ENCODE measurements at regions not wholly inside any gene's neighbourhood (a gene's known extent, or its start where the extent isn't known, plus 50 kb on each side); places are given as distances from the start of the nearest gene placed in this dataset.

GRCh38 chr3:69531576-69532546, 146.0 kb upstream of the FRMD4B start:
- Mint-ChIP-seq H3K4me3 (no peak overlapping the region), H3K27ac (no peak overlapping the region), H3K9me3 (peaks cover 0 to 4% (median 0%) of the 10 kb centered on the region in 7 donors), H3K27me3 (peaks cover 0 to 8% (median 4%) of the 10 kb centered on the region in 3 donors), H3K36me3 (no peaks in the 10 kb centered on the region), H3K4me1 (no peaks in the 10 kb centered on the region)
- ATAC-seq (ENCODE audit: low read depth in 2 of 2) (no peak), DNase-seq (no peak)

DNA sequence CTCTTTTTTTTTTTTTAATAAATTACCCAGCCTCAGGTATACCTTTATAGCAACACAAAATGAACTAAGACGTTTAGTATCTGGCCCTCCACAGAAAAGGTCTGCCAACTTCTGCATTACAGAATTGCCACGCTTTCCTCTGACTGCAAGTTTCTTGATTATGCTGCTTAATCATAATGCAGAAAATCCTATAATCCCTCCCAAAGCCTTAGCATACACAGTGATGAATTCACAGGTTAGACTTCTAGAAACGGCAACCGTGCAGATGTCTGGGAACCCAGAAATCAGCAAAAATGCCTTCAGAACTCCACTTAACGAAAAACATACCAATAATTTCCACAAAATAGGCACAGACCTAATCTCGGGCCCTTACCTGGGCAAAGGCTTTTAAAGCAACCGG, 144.7 kb upstream of the FRMD4B start:
- Mint-ChIP-seq H3K9me3 (peaks cover 0 to 4% (median 0%) of the 10 kb centered on the region in 7 donors), H3K4me3 (no peak overlapping the region), H3K36me3 (no peaks in the 10 kb centered on the region), H3K27me3 (peaks cover 0 to 8% (median 4%) of the 10 kb centered on the region in 3 donors), H3K27ac (no peak overlapping the region), H3K4me1 (no peaks in the 10 kb centered on the region)
- DNase-seq (no peak), ATAC-seq (ENCODE audit: low read depth in 2 of 2) (no peak)

GRCh38 chr3:69527498-69527897, 141.6 kb upstream of the FRMD4B start:
- DNase-seq, result no peak
- no peak overlapping the region for H3K4me3 Mint-ChIP-seq
- H3K27me3 Mint-ChIP-seq, result peaks cover 0 to 8% (median 4%) of the 10 kb centered on the region in 3 donors
- no peaks in the 10 kb centered on the region for H3K4me1 Mint-ChIP-seq
- peaks cover 0 to 11% (median 2%) of the 10 kb centered on the region in 7 donors for H3K9me3 Mint-ChIP-seq
- ATAC-seq (ENCODE audit: low read depth in 2 of 2), result no peak
- H3K27ac Mint-ChIP-seq, result no peak overlapping the region
- no peaks in the 10 kb centered on the region for H3K36me3 Mint-ChIP-seq

DNA sequence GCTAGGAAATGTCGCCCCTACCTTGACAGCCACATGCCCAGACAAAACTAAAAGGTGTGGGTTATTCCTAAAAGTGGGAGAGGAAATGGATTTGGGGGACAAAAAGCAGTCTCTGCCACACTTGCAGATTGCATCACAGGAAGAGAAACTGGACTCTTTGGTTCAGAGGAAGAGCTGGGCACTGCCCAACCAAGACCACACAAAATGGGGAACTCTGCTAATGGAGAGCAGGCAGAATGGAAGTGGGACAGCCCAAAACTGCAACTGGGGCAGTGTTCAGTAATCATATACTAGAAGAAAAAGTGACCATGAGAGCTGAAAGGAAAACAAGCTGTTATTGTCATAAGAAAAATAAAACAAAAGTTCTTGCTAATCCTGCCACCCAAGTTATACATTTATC, 138.9 kb upstream of the FRMD4B start:
- DNase-seq, result no peak

DNA sequence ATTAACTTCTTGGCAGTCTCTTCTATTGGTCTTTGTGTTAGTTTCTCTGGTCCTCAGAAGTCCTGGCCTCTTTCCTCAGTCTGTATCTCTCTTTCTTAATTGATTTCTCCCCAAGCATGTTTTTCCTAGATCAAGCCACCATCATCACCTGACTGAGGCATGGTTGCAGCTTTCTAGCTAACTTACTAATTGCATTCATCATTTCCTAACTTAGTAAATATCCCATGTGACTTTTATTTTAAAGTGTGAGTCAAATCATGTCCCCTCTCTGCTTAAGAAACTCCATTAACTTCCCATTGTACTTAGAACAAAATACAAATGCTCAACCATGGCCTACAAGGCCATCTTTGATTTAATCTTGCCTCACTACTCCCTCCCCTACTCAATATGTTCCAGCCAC, 135.4 kb upstream of the FRMD4B start:
- no peaks in the 10 kb centered on the region for H3K4me1 Mint-ChIP-seq

More for the DNA sequence above, 138.9 kb upstream of the FRMD4B start:
- no peaks in the 10 kb centered on the region for H3K4me1 Mint-ChIP-seq
- H3K27ac Mint-ChIP-seq, result no peak overlapping the region
- H3K36me3 Mint-ChIP-seq, result no peaks in the 10 kb centered on the region
- no peak for ATAC-seq (ENCODE audit: low read depth in 2 of 2)
- no peak overlapping the region for H3K4me3 Mint-ChIP-seq
- H3K9me3 Mint-ChIP-seq, result peaks cover 0 to 11% (median 2%) of the 10 kb centered on the region in 7 donors
- peaks cover 4 to 8% (median 5%) of the 10 kb centered on the region in 3 donors for H3K27me3 Mint-ChIP-seq

GRCh38 chr3:69511361-69511760, 125.5 kb upstream of the FRMD4B start:
- Mint-ChIP-seq H3K27ac (no peak overlapping the region), H3K36me3 (no peaks in the 10 kb centered on the region), H3K4me1 (no peaks in the 10 kb centered on the region), H3K4me3 (no peak overlapping the region), H3K9me3 (peaks cover 4 to 16% (median 6%) of the 10 kb centered on the region in 7 donors), H3K27me3 (peaks cover 0 to 9% (median 0%) of the 10 kb centered on the region in 3 donors)
- ATAC-seq (ENCODE audit: low read depth in 2 of 2) (no peak), DNase-seq (no peak)

More for the DNA sequence above, 135.4 kb upstream of the FRMD4B start:
- Mint-ChIP-seq H3K27ac (no peak overlapping the region), H3K27me3 (peaks cover 0 to 9% (median 5%) of the 10 kb centered on the region in 3 donors), H3K36me3 (no peaks in the 10 kb centered on the region), H3K4me3 (no peak overlapping the region), H3K9me3 (peaks cover 0 to 11% (median 0%) of the 10 kb centered on the region in 7 donors)
- ATAC-seq (ENCODE audit: low read depth in 2 of 2), result no peak
- DNase-seq, result no peak

GRCh38 chr3:69510481-69511030, 124.7 kb upstream of the FRMD4B start:
- Mint-ChIP-seq H3K4me3 (no peak overlapping the region), H3K9me3 (peaks cover 4 to 16% (median 6%) of the 10 kb centered on the region in 7 donors), H3K27me3 (peaks cover 0 to 9% (median 0%) of the 10 kb centered on the region in 3 donors), H3K27ac (no peak overlapping the region), H3K4me1 (no peaks in the 10 kb centered on the region), H3K36me3 (no peaks in the 10 kb centered on the region)
- ATAC-seq (ENCODE audit: low read depth in 2 of 2) (no peak), DNase-seq (no peak)

DNA sequence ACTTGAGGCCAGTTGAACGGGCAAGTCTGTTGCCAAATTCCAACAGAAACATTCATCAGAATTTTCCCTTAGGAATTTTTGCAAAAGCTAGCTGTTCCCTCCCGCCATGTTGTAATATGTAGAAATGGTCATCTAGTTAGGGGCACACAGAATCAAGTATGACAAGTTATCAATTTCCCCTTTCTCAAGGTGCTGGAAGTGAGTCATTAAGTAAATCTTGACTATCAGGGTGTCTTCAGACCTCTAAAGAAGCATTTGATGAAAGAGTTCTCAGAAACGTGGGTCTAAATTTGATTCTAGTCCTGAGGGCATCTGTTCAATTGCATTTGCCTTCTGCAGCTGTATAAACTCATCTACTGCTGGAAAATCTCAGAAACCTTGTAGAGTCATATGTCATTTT, 123.4 kb upstream of the FRMD4B start:
- Mint-ChIP-seq H3K4me3 (no peak overlapping the region), H3K27me3 (peaks cover 0 to 9% (median 0%) of the 10 kb centered on the region in 3 donors), H3K36me3 (no peaks in the 10 kb centered on the region), H3K4me1 (no peaks in the 10 kb centered on the region), H3K27ac (no peak overlapping the region), H3K9me3 (peaks cover 3 to 16% (median 4%) of the 10 kb centered on the region in 7 donors)
- ATAC-seq (ENCODE audit: low read depth in 2 of 2), result no peak
- no peak for DNase-seq

- DNase-seq (no peak), ATAC-seq (ENCODE audit: low read depth in 2 of 2) (no peak)
- Mint-ChIP-seq H3K27ac (no peak overlapping the region), H3K36me3 (no peaks in the 10 kb centered on the region), H3K4me3 (no peak overlapping the region), H3K4me1 (no peaks in the 10 kb centered on the region), H3K9me3 (peaks cover 0 to 10% (median 1%) of the 10 kb centered on the region in 7 donors), H3K27me3 (no peaks in the 10 kb centered on the region)
Measured at GRCh38 chr3:69505770-69506407, 120.0 kb upstream of the FRMD4B start.

- H3K9me3 Mint-ChIP-seq, result peaks cover 0 to 10% (median 0%) of the 10 kb centered on the region in 7 donors
Measured at GRCh38 chr3:69504232-69504631, 118.3 kb upstream of the FRMD4B start.

GRCh38 chr3:69500604-69501003, 114.7 kb upstream of the FRMD4B start:
- DNase-seq (no peak), ATAC-seq (ENCODE audit: low read depth in 2 of 2) (no peak)
- Mint-ChIP-seq H3K4me3 (no peak overlapping the region), H3K36me3 (no peaks in the 10 kb centered on the region), H3K4me1 (no peaks in the 10 kb centered on the region), H3K9me3 (peaks cover 0 to 14% (median 2%) of the 10 kb centered on the region in 7 donors), H3K27ac (no peak overlapping the region), H3K27me3 (no peaks in the 10 kb centered on the region)

More at GRCh38 chr3:69504232-69504631, 118.3 kb upstream of the FRMD4B start:
- Mint-ChIP-seq H3K4me1 (no peaks in the 10 kb centered on the region), H3K4me3 (no peak overlapping the region), H3K36me3 (no peaks in the 10 kb centered on the region), H3K27me3 (no peaks in the 10 kb centered on the region), H3K27ac (no peak overlapping the region)
- no peak for ATAC-seq (ENCODE audit: low read depth in 2 of 2)
- no peak for DNase-seq

DNA sequence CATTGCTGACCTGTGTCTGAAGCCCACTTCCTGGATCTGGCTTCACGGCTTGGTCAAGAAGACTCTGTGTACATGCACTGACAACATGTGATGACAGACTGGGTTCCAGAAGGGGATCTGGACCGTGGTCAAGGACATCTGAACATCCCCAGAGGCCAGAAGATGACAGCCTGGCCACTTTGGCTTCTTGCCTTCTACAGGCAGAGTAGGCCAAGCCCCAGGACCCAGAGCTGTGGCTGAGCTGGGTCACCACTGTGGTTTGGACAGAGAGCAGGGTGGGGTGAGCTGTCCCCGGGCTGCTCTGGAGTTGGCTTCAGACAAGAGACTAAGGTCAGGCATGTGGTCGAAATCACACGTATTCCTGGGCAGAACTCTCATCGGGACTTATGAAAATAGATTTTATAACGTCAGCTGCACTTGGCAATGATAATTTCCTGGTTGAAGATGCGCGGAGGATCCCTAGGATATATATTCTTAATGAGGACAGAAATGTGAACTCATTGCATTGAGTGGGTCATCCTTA, 114.1 kb upstream of the FRMD4B start:
- H3K27me3 Mint-ChIP-seq, result no peaks in the 10 kb centered on the region
- ATAC-seq (ENCODE audit: low read depth in 2 of 2) (no peak), DNase-seq (no peak)
- no peaks in the 10 kb centered on the region for H3K36me3 Mint-ChIP-seq
- no peaks in the 10 kb centered on the region for H3K4me1 Mint-ChIP-seq
- H3K9me3 Mint-ChIP-seq, result peaks cover 0 to 14% (median 2%) of the 10 kb centered on the region in 7 donors
- H3K4me3 Mint-ChIP-seq, result no peak overlapping the region
- no peak overlapping the region for H3K27ac Mint-ChIP-seq

GRCh38 chr3:69499422-69499821, 113.5 kb upstream of the FRMD4B start:
- H3K27ac Mint-ChIP-seq, result no peak overlapping the region
- no peak overlapping the region for H3K4me3 Mint-ChIP-seq
- peaks cover 0 to 3% (median 0%) of the 10 kb centered on the region in 3 donors for H3K27me3 Mint-ChIP-seq
- peaks cover 0 to 14% (median 2%) of the 10 kb centered on the region in 7 donors for H3K9me3 Mint-ChIP-seq
- H3K36me3 Mint-ChIP-seq, result no peaks in the 10 kb centered on the region
- ATAC-seq (ENCODE audit: low read depth in 2 of 2), result no peak
- H3K4me1 Mint-ChIP-seq, result no peaks in the 10 kb centered on the region
- DNase-seq, result no peak
